GM12892 (cell line): ENCODE measurements at regions not wholly inside any gene's neighbourhood (a gene's known extent, or its start where the extent isn't known, plus 50 kb on each side); places are given as distances from the start of the nearest gene placed in this dataset.

Source experiments
- POLR2A ChIP-seq: IDR thresholded peaks from 2 replicates; pipeline ENCODE4 v1.6.1; 2011; ENCODE audit warnings: low read depth, low read length, control low read depth
- TAF1 ChIP-seq: IDR thresholded peaks from 2 replicates; pipeline ENCODE4 v1.6.1; 2011; ENCODE audit warnings: low read depth, mild to moderate bottlenecking, control low read depth, low read length, borderline replicate concordance

DNA sequence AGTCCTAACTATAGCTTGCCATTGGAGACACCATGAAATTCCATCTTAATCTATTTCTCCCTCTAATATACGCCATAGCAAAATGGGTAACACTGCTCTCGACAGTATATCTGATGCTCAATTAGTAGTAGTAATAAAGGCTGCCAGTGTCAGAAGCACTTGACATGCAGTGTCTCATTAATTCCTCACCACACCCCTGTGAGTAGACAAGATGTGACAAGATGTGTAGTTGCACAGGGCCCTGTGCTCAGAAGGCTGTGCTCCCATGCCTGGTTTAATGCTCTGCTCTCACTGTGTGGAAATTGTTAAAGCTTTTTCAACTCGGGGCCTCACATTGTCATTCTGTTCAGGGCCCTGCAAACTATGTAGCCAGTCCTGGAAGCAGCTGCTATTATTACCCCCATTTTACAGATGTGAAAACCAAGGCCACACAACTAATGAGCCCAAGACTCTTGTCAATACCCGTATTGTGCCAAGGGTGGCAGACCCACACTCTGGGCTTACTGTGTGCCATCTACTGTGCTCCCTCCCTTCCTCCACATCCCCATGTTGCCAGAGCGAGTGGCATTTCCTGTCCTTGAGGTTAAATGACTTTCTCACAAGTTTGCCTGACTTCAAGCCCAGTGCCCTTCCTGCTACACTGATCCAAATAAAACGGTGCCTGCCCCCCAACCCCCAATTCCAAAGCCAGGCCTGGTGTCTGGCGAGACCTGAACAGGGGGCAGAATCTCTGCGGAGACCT is 287.3 kb upstream of the CCL2 start:
- no peak for TF ChIP-seq POLR2A
- TF ChIP-seq TAF1 = no peak
